Fibroblast of pulmonary artery (primary cell): ENCODE measurements at regions not wholly inside any gene's neighbourhood (a gene's known extent, or its start where the extent isn't known, plus 50 kb on each side); places are given as distances from the start of the nearest gene placed in this dataset.
"Not testable (repeated sequence)": the region's sequence is repeated elsewhere in the genome, so short reads cannot be mapped to it uniquely, and the experiment has no call there.

Source experiments
- DNase-seq: peaks from one replicate; pipeline ENCODE4 v3.0.0-alpha.2; 2010; ENCODE audit warnings: low read depth
- H3K4me3 ChIP-seq: replicated peaks from 2 replicates; pipeline ENCODE4 v1.5.1; 2011; ENCODE audit warnings: low read depth, mild to moderate bottlenecking, control low read depth, low read length, moderate library complexity
- TF ChIP-seq, protein P1 (sequence below): IDR thresholded peaks from 2 replicates; pipeline ENCODE4 v1.5.1; 2011; ENCODE audit warnings: mild to moderate bottlenecking, control low read depth, low read length, inconsistent platforms; ENCODE audit errors: missing control alignments

GRCh38 chr3:146712806-146713205, 107.7 kb upstream of the PLSCR5 start:
- TF ChIP-seq, protein P1, sequence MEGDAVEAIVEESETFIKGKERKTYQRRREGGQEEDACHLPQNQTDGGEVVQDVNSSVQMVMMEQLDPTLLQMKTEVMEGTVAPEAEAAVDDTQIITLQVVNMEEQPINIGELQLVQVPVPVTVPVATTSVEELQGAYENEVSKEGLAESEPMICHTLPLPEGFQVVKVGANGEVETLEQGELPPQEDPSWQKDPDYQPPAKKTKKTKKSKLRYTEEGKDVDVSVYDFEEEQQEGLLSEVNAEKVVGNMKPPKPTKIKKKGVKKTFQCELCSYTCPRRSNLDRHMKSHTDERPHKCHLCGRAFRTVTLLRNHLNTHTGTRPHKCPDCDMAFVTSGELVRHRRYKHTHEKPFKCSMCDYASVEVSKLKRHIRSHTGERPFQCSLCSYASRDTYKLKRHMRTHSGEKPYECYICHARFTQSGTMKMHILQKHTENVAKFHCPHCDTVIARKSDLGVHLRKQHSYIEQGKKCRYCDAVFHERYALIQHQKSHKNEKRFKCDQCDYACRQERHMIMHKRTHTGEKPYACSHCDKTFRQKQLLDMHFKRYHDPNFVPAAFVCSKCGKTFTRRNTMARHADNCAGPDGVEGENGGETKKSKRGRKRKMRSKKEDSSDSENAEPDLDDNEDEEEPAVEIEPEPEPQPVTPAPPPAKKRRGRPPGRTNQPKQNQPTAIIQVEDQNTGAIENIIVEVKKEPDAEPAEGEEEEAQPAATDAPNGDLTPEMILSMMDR, result no peak
- no peak overlapping the region for H3K4me3 ChIP-seq
- DNase-seq, result no peak

DNA sequence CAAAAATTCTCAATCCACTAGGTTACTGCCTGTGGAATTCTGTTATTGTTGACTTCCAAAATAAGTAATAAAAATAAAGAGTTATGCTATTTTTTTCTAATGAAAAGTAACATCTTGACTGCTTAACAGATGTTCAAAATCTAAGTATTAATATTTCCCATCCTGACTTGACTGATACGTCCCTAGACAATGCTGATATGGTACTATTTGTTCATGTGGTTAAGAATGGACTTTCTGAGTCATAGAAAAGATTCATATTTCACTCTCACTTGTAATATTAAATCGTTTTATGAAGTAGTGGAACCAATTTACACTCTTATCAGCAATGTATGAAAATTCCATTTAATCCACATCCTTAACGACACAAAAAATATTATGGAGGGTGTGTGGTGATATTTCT, 104.8 kb upstream of the PLSCR5 start:
- TF ChIP-seq, protein P1, result no peak
- H3K4me3 ChIP-seq, result no peak overlapping the region
- DNase-seq, result peak; percentile 5

- DNase-seq, result no peak
- TF ChIP-seq, protein P1, result no peak
- H3K4me3 ChIP-seq, result no peak overlapping the region
Observed at GRCh38 chr3:146705225-146705624, 100.1 kb upstream of the PLSCR5 start.

DNA sequence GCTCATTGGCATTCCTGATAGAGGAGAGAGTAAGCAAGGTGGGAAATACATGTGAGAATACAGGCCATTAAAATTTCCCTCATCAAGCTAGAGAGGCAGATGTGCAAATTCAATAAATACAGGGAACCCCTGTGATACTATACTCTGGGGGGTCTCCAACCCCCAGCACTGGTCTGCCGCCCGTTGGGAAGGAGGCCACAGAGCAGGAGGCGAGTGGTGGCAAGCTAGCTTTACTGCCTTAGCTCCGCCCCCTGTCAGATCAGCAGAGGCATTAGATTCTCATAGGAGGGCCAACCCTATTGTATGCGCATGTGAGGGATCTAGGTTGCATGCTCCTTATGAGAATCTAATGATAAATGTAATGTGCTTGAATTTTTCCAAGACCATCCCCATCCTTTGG, 97.1 kb upstream of the PLSCR5 start:
- TF ChIP-seq, protein P1, result no peak

DNA sequence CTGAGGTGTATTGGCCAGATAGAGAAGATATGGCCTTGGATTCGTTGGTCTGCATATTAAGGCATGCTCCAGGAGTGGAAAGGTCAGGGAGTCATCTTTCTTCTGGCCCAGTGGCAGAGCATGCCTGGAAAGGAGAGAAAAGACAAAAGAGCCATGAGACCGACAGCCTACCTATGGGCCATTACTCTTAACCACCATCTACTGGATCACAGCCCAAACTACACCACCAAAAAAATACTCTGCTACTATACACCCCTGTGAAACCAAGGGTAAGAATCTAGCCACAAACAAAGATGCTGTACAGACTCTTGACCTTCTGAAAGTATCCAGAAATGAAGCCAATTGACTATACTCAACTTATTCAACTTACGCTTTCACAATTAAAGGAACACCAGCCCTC, 96.1 kb upstream of the PLSCR5 start:
- no peak overlapping the region for H3K4me3 ChIP-seq
- TF ChIP-seq, protein P1, result no peak

More for the DNA sequence above, 97.1 kb upstream of the PLSCR5 start:
- no peak for DNase-seq
- no peak overlapping the region for H3K4me3 ChIP-seq

DNA sequence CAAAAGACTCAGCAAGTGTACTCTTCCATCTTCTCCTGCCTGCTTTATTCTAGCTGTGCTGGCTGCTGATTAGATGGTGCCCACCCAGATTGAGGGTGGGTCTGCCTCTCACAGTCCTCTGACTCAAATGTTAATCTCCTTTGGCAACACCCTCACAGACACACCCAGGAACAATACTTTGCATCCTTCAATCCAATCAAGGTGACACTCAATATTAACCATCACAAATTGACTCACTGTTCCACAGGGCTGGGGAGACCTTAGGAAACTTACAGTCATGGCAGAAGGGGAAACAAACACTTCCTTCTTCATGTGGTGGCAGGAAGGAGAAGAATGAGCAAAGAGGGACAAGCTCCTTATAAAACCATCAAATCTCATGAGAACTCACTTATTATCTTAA, 94.9 kb upstream of the PLSCR5 start:
- H3K4me3 ChIP-seq, DNase-seq: not testable (repeated sequence)

More for the DNA sequence above, 96.1 kb upstream of the PLSCR5 start:
- no peak for DNase-seq

DNA sequence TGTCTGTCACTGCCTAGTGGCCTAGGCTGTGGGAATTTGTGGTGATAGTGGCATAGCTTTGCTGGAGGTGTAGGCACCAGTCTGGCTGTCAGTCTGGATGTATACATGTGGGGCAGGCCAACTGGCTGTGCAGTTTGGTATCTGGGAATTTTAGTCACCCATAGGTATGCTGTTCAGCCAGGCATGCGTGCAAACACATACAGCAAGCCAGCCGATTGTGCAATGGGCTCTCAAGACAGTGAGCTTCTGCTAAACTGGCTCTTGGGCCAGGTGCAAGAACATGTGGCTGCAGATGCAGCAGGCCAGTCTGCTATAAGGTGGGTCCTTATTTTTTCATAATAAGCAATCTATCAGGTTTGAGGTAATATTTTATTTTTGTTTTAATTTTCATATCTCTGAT, 87.1 kb upstream of the PLSCR5 start:
- no peak for DNase-seq
- H3K4me3 ChIP-seq, result no peak overlapping the region
- TF ChIP-seq, protein P1, result no peak
